ENCODE measurements at regions not wholly inside any gene's neighbourhood (a gene's known extent, or its start where the extent isn't known, plus 50 kb on each side); places are given as distances from the start of the nearest gene placed in this dataset.

DNA sequence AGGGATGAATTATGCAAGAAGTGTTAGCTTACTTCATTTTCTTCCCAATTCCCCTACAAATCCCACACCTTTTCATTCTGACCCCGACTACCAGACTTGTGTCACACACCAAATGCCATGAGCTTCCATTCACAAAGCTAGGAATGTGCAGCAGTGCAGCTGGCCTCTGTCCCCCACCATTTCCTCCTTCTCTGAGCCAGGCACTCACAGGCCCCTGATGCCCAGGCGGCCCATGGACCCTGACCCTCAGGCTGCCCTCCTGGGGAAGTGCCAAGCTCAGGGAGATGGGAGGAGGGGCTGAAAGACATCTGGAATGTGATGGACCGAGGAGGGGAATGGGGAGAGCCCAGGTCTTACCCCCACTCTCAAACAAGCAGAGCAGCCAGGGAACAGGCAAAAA is 67.0 kb upstream of the BCOR start:
- H3K4me3 ChIP-seq: no peak overlapping the region
- no peaks in the 10 kb centered on the region for H3K36me3 ChIP-seq
- H3K27me3 ChIP-seq (ENCODE audit: low read depth): no peaks in the 10 kb centered on the region
- no peak for DNase-seq
- TF ChIP-seq, protein P1, sequence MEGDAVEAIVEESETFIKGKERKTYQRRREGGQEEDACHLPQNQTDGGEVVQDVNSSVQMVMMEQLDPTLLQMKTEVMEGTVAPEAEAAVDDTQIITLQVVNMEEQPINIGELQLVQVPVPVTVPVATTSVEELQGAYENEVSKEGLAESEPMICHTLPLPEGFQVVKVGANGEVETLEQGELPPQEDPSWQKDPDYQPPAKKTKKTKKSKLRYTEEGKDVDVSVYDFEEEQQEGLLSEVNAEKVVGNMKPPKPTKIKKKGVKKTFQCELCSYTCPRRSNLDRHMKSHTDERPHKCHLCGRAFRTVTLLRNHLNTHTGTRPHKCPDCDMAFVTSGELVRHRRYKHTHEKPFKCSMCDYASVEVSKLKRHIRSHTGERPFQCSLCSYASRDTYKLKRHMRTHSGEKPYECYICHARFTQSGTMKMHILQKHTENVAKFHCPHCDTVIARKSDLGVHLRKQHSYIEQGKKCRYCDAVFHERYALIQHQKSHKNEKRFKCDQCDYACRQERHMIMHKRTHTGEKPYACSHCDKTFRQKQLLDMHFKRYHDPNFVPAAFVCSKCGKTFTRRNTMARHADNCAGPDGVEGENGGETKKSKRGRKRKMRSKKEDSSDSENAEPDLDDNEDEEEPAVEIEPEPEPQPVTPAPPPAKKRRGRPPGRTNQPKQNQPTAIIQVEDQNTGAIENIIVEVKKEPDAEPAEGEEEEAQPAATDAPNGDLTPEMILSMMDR (IDR thresholded peaks at IDR 0.05; ENCODE audit: borderline replicate concordance): no peak
- no peak overlapping the region for H3K27ac ChIP-seq (replicated peaks)
- intact Hi-C loops (cut with micrococcal nuclease): no loop called here
- H3K4me1 ChIP-seq: peaks cover 30% of the 10 kb centered on the region
- no peaks in the 10 kb centered on the region for H3K9me3 ChIP-seq (replicated peaks)

DNA sequence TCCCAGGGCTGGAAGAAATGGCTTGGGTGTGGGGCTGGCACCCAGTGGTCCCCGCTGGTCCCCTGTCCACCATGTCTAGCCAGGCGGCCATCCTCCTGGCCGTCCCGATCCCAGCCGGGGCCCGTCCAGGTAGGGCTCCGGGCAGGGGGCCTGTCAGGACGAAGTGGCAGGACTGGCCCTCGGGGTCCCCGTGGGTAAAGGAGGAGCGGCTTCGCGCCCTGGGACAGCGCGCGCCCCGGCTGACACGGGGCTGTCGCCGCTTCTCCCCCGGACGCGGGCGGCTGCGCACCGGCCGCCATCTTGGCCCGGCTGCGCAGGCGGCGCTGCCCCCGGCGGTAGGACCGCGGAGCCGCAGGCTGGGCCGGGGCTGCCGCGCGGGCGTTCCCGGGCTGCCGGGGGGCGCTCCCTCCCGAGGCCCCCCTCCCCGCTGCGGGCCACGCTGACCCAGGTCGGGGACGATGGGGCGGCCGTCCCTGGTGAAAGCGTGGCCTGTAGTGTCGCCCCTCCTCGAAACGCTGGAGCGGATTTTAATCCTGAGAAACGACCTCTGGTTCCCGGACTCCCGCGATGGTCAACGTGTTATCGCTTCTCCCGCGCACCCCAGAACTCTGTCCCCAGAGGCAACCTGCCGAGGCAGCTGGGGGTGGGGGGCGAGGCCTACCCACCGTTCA is 60.4 kb upstream of the BCOR start:
- Histone ChIP-seq H3K27me3 (ENCODE audit: low read depth) (no peaks in the 10 kb centered on the region), H3K27ac (replicated peaks) (peak overlapping the region; percentile 81), H3K4me1 (peaks cover 8% of the 10 kb centered on the region), H3K4me3 (peak overlapping the region; percentile 65), H3K36me3 (no peaks in the 10 kb centered on the region), H3K9me3 (replicated peaks) (no peaks in the 10 kb centered on the region)
- TF ChIP-seq, protein P1 (IDR thresholded peaks at IDR 0.05; ENCODE audit: borderline replicate concordance): peak; percentile 64
- intact Hi-C loops (cut with micrococcal nuclease): no loop called here
- no peak for DNase-seq

DNA sequence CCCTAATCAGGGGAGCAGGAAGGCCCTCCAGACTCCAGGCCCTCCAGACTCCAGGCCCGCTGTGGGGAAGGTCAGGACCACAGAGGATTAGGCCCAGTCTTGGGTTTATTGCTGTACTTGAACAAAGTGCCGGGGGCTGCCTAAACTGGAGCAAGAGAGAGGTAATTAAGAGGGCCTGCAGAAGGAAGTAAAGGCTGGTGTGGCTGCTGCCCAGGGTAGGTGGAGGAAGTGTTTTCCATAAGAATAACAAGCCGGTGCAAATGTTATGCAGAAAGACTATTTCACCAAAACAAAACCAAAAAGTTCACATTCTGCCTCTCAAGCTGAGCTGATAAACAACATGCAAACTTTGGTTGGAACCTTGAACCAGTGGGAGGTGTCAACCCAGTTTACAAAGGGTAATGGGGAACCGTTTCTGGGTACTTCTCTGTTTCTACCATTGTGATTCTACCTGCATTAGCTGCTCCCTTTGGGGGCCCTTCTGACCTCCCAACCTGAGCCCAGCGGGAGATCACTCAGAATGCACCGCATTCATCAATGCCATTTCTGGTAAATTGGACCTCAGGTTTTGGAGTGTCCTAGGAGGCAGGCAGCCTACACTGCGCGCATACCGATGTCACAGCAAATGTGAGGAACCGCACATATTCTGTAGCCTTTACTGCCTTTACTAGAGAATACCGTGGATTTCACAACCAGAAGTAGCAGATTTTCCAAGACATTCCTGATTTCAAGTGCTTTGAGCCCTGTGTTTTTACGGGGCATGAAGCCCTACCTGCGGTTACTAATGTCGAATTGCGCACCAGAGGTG is 59.7 kb upstream of the BCOR start:
- Histone ChIP-seq H3K36me3 (no peaks in the 10 kb centered on the region), H3K27me3 (ENCODE audit: low read depth) (no peaks in the 10 kb centered on the region), H3K4me3 (peak overlapping the region; percentile 65), H3K27ac (replicated peaks) (peak overlapping the region; percentile 81), H3K9me3 (replicated peaks) (no peaks in the 10 kb centered on the region), H3K4me1 (peaks cover 10% of the 10 kb centered on the region)
- TF ChIP-seq, protein P1 (IDR thresholded peaks at IDR 0.05; ENCODE audit: borderline replicate concordance): no peak
- intact Hi-C loops (cut with micrococcal nuclease): no loop called here
- DNase-seq: no peak

DNA sequence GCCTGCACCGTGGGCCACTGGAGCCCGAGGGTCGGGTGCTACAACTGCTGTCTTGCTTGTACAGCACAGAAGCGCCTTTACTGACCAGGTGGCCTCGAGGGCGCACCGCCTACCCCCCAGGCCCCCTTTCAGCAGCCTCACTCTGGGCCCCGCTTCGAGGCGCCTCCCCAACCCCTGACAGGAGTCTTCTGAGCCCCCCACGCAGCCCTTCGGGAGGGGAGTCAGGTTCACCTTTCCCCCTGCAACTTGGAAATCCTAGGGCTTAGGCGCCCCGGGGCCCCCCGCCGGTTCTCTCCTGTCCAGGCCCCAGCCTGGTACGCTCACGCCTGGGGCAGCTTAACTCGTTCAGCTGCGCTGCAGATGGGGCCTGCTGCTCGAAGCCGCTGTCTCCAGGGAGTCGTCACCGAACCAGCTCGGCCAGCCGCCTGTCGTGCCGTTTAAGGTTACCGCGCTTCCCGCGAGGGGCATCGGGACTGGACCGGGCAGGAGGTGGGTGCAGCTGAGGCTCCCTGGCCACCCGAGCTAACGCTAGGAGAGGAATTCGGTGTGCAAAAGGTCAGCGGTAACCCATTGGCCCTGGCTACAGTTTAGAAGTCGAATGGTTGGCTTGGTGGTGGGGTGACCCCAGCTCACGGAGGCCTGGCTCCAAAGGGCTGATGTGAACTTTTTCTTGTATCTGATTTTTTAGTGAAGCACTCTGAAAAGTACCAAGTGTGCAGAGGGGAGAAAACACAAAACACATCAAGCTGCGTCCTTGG is 58.9 kb upstream of the BCOR start:
- H3K27me3 ChIP-seq (ENCODE audit: low read depth): no peaks in the 10 kb centered on the region
- H3K36me3 ChIP-seq: no peaks in the 10 kb centered on the region
- H3K4me3 ChIP-seq: no peak overlapping the region
- intact Hi-C loops (cut with micrococcal nuclease): no loop called here
- no peak for DNase-seq
- peaks cover 18% of the 10 kb centered on the region for H3K4me1 ChIP-seq
- H3K9me3 ChIP-seq (replicated peaks): no peaks in the 10 kb centered on the region
- TF ChIP-seq, protein P1 (IDR thresholded peaks at IDR 0.05; ENCODE audit: borderline replicate concordance): no peak
- H3K27ac ChIP-seq (replicated peaks): no peak overlapping the region

DNA sequence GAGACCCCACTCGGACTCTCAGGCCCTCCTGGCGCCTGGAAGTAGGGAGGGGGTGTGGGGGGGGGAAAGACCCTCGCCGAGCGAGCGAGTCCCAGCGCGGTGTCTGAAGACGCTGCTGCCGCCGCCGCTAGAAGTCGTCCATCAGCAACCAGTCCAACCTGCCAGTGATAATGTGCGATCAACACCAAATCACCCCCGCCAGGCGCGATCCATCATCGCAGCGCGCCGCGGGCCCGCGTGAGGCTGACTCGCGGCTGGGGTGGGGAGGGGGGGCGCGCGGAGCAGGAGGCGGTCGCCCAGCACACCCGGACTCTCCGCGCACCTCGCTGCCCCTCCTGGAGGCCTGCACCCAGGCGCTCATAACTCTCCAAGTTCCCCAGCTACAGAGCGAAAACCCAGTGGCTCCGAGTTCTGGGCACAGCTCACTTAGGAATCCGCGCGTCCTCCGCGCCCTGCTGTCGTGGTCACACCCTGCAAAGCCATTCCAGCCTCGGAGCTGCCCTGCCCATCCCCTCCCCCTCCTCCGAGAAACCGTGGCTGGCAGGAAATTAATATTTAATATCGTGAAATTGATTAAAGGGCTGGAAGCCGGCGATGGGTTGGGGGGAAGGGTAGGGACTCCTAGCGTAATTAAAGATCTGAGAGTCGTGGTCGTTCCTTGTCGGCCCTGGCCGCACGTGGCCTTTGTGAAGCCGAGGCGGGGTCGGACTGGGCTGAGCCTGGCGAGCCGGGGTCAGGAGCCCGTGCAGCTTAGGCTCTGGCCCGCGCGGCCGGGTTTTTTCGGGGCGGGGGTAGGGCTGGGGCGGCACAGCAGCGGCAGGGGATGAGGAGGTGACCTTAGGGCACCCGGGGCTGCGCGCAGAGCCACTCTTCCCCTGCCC is 58.1 kb upstream of the BCOR start:
- no peaks in the 10 kb centered on the region for H3K27me3 ChIP-seq (ENCODE audit: low read depth)
- TF ChIP-seq, protein P1 (IDR thresholded peaks at IDR 0.05; ENCODE audit: borderline replicate concordance): no peak
- peak overlapping the region; percentile 90 for H3K27ac ChIP-seq (replicated peaks)
- intact Hi-C loops (cut with micrococcal nuclease): no loop called here
- no peaks in the 10 kb centered on the region for H3K36me3 ChIP-seq
- DNase-seq: no peak
- peaks cover 24% of the 10 kb centered on the region for H3K4me1 ChIP-seq
- peak overlapping the region; percentile 66 for H3K4me3 ChIP-seq
- H3K9me3 ChIP-seq (replicated peaks): no peaks in the 10 kb centered on the region

Measured in left ventricle myocardium inferior (tissue), 1 donor.